ENCODE measurements at regions not wholly inside any gene's neighbourhood (a gene's known extent, or its start where the extent isn't known, plus 50 kb on each side); places are given as distances from the start of the nearest gene placed in this dataset.

GRCh38 chr2:14751581-14751980 lies 119.1 kb downstream of the LRATD1 start:
- no peak overlapping the region for H3K4me3 ChIP-seq
- H3F3A ChIP-seq (replicated peaks; ENCODE audit: low read depth), result no peaks in the 10 kb centered on the region
- TF ChIP-seq ETS1 (IDR thresholded peaks at IDR 0.05) (no peak), CTCF (conservative IDR thresholded peaks at IDR 0.05; ENCODE audit: low read depth in 2 of 2) (no peak), EZH2 (IDR thresholded peaks at IDR 0.05; ENCODE audit: low read depth, unreplicated experiment) (no peak), STAT1 (IDR thresholded peaks at IDR 0.05; ENCODE audit: unreplicated experiment) (no peak), ZNF331 (CRISPR knock-in tag; IDR thresholded peaks at IDR 0.05; ENCODE audit: low read depth) (no peak), EZH2phosphoT487 (IDR thresholded peaks at IDR 0.05; ENCODE audit: unreplicated experiment) (no peak)
- peaks cover 2% of the 10 kb centered on the region; the same call in 1 of the 3 replicates for H3K9me3 Mint-ChIP-seq
- H3K36me3 ChIP-seq (ENCODE audit: insufficient read depth), result no peaks in the 10 kb centered on the region
- no peak overlapping the region for H2AFZ ChIP-seq
- H3K4me1 Mint-ChIP-seq, result no peaks in the 10 kb centered on the region
- no peaks in the 10 kb centered on the region for H3K79me2 ChIP-seq (replicated peaks; ENCODE audit: insufficient read depth)
- DNase-seq (ENCODE audit: low spot score) (no peak), ATAC-seq (no peak)
- H4K20me1 ChIP-seq (replicated peaks; ENCODE audit: insufficient read depth), result no peaks in the 10 kb centered on the region
- no peak overlapping the region for H3K27ac Mint-ChIP-seq
- no peaks in the 10 kb centered on the region for H3K36me3 Mint-ChIP-seq (ENCODE audit: low read depth)
- no peaks in the 10 kb centered on the region for H3K27me3 ChIP-seq (ENCODE audit: insufficient read depth)
- H3K27me3 Mint-ChIP-seq (ENCODE audit: insufficient read depth, low read depth, poor library complexity), result peaks cover 1% of the 10 kb centered on the region
- H3K4me3 Mint-ChIP-seq, result no peak overlapping the region
- no peak overlapping the region for H3K27ac ChIP-seq (ENCODE audit: low read depth)
- H3K4me2 ChIP-seq, result no peak overlapping the region
- H3K4me1 ChIP-seq (ENCODE audit: insufficient read depth), result no peaks in the 10 kb centered on the region
- H3K9me2 ChIP-seq (ENCODE audit: insufficient read depth), result no peaks in the 10 kb centered on the region; the same call in 1 of the 2 replicates

- H3K27ac ChIP-seq (ENCODE audit: low read depth), result no peak overlapping the region
- Mint-ChIP-seq H3K27ac (no peak overlapping the region), H3K36me3 (ENCODE audit: low read depth) (no peaks in the 10 kb centered on the region), H3K9me3 (peaks cover 2% of the 10 kb centered on the region; the same call in 1 of the 3 replicates), H3K4me3 (no peak overlapping the region), H3K27me3 (ENCODE audit: insufficient read depth, low read depth, poor library complexity) (peaks cover 1% of the 10 kb centered on the region), H3K4me1 (no peaks in the 10 kb centered on the region)
- H3K79me2 ChIP-seq (replicated peaks; ENCODE audit: insufficient read depth), result no peaks in the 10 kb centered on the region
- H3K4me2 ChIP-seq, result no peak overlapping the region
- DNase-seq (ENCODE audit: low spot score), result no peak
- H3K27me3 ChIP-seq (ENCODE audit: insufficient read depth), result no peaks in the 10 kb centered on the region
- H3K4me3 ChIP-seq, result no peak overlapping the region
- no peaks in the 10 kb centered on the region for H4K20me1 ChIP-seq (replicated peaks; ENCODE audit: insufficient read depth)
- no peaks in the 10 kb centered on the region for H3K4me1 ChIP-seq (ENCODE audit: insufficient read depth)
- no peak overlapping the region for H2AFZ ChIP-seq
- no peak for ATAC-seq
- no peaks in the 10 kb centered on the region for H3F3A ChIP-seq (replicated peaks; ENCODE audit: low read depth)
- no peaks in the 10 kb centered on the region for H3K9me2 ChIP-seq (ENCODE audit: insufficient read depth)
- TF ChIP-seq POLR2AphosphoS5 (IDR thresholded peaks at IDR 0.05; ENCODE audit: low read depth) (no peak), JUNB (IDR thresholded peaks at IDR 0.05; ENCODE audit: unreplicated experiment) (no peak), ETS1 (IDR thresholded peaks at IDR 0.05) (no peak), ZNF462 (CRISPR knock-in tag; IDR thresholded peaks at IDR 0.05) (no peak), STAT1 (IDR thresholded peaks at IDR 0.05; ENCODE audit: unreplicated experiment) (no peak), EZH2phosphoT487 (IDR thresholded peaks at IDR 0.05; ENCODE audit: unreplicated experiment) (no peak), NANOG (IDR thresholded peaks at IDR 0.05; ENCODE audit: borderline replicate concordance) (no peak), CREB1 (CRISPR knock-in tag; IDR thresholded peaks at IDR 0.05; ENCODE audit: low read depth) (no peak)
- no peaks in the 10 kb centered on the region for H3K36me3 ChIP-seq (ENCODE audit: insufficient read depth)
These were observed 119.8 kb downstream of the LRATD1 start for GRCh38 chr2:14752295-14752694.

Measured in GM23338 (cell line).